Gastroesophageal sphincter (tissue), 4 donors: ENCODE measurements at regions not wholly inside any gene's neighbourhood (a gene's known extent, or its start where the extent isn't known, plus 50 kb on each side); places are given as distances from the start of the nearest gene placed in this dataset.

Experiments
- ATAC-seq: fragments of 150-250 bp; one replicate; pipeline ENCODE4 v1.9.1; 2016; ENCODE audit warnings: mild to moderate bottlenecking, moderate library complexity
- H3K27ac ChIP-seq, 4 donors: fragments of 200-600 bp; sonication (generic) in 3 of 4; 1 replicate in 3 of 4; 2 replicates in 1 of 4; pipeline ENCODE4 v1.5.1; 2016 to 2019
- H3K27me3 ChIP-seq: fragments of 200-600 bp; sonication (generic); one replicate; pipeline ENCODE4 v1.5.1; 2019
- H3K36me3 ChIP-seq, 2 donors: fragments of 200-600 bp; sonication (generic); one replicate each; pipeline ENCODE4 v1.5.1; 2019; ENCODE audit warnings: control low read depth in 1 of 2
- H3K4me1 ChIP-seq, 3 donors: fragments of 200-600 bp; sonication (generic); 1 replicate in 2 of 3; 2 replicates in 1 of 3; pipeline ENCODE4 v1.5.1; 2016 to 2019; ENCODE audit warnings: control low read depth in 2 of 3
- H3K4me3 ChIP-seq, 2 donors: fragments of 200-600 bp; sonication (generic); one replicate each; pipeline ENCODE4 v1.5.1; 2019; ENCODE audit warnings: mild to moderate bottlenecking in 1 of 2, moderate library complexity in 1 of 2
- H3K9me3 ChIP-seq, 3 donors: fragments of 200-600 bp; sonication (generic); one replicate each; pipeline ENCODE4 v1.5.1; 2017 to 2019; ENCODE audit warnings: control low read depth in 2 of 3
- CTCF ChIP-seq, 4 experiments: fragments of 200-600 bp in 2 of 4; fragments of 450-650 bp in 2 of 4; sonication (generic) in 1 of 4; IDR thresholded peaks; one replicate each; pipeline ENCODE4 v1.5.1; 2017 to 2019; ENCODE audit warnings: antibody characterized with exemption in 4 of 4, mild to moderate bottlenecking in 2 of 4, moderate library complexity in 2 of 4
- EP300 ChIP-seq: sonication (generic); formaldehyde crosslinking; IDR thresholded peaks from one replicate; pipeline ENCODE4 v1.6.1; 2017; ENCODE audit warnings: antibody characterized with exemption, mild to moderate bottlenecking
- POLR2A ChIP-seq, 2 donors: fragments of 450-650 bp; IDR thresholded peaks; one replicate each; pipeline ENCODE4 v1.6.1; 2017; ENCODE audit warnings: antibody characterized with exemption in 2 of 2, mild to moderate bottlenecking in 2 of 2, moderate library complexity in 1 of 2
- POLR2AphosphoS5 ChIP-seq: sonication (generic); formaldehyde crosslinking; IDR thresholded peaks from one replicate; pipeline ENCODE4 v1.6.1; 2017; ENCODE audit warnings: antibody characterized with exemption
- WGBS, 2 donors: methylation state at CpG; one replicate each; pipeline ENCODE4 v1.1.5; 2018; ENCODE audit warnings: low coverage in 1 of 2; 5-methylcytosine and 5-hydroxymethylcytosine counted together

GRCh38 chr5:34533582-34534522 lies 122.3 kb upstream of the RAI14 start:
- Histone ChIP-seq H3K4me3 (no peak overlapping the region), H3K36me3 (no peaks in the 10 kb centered on the region), H3K27ac (peak overlapping the region in 3 of 4 donors; percentile 18 to 59 (median 32)), H3K4me1 (peaks cover 0 to 30% (median 9%) of the 10 kb centered on the region in 3 donors), H3K27me3 (no peaks in the 10 kb centered on the region), H3K9me3 (no peaks in the 10 kb centered on the region)
- 64 to 67% methylated on average over 3 to 4 of the region's 4 CpGs for WGBS, 2 donors
- ATAC-seq, result no peak
- TF ChIP-seq EP300 (no peak), CTCF (IDR thresholded peaks at IDR 0.05) (no peak), POLR2AphosphoS5 (no peak)

- H3K27ac ChIP-seq, result peak overlapping the region in 3 of 4 donors; percentile 18 to 59 (median 32)
- no peak overlapping the region for H3K4me3 ChIP-seq
- TF ChIP-seq EP300 (no peak), CTCF (IDR thresholded peaks at IDR 0.05) (no peak), POLR2AphosphoS5 (no peak), POLR2A (IDR thresholded peaks at IDR 0.05) (no peak)
- H3K27me3 ChIP-seq, result no peaks in the 10 kb centered on the region
- no peak for ATAC-seq
- no peaks in the 10 kb centered on the region for H3K36me3 ChIP-seq
- WGBS, 2 donors, result 23 to 64% methylated on average over 2 to 3 of the region's 4 CpGs
- H3K9me3 ChIP-seq, result no peaks in the 10 kb centered on the region
- peaks cover 0 to 23% (median 9%) of the 10 kb centered on the region in 3 donors for H3K4me1 ChIP-seq
Observed at GRCh38 chr5:34534523-34535103, 121.5 kb upstream of the RAI14 start.

- no peaks in the 10 kb centered on the region for H3K36me3 ChIP-seq
- no peak overlapping the region for H3K4me3 ChIP-seq
- no peaks in the 10 kb centered on the region for H3K27me3 ChIP-seq
- 11 to 42% methylated on average over 1 of the region's 1 CpG for WGBS, 2 donors
- peak overlapping the region in 2 of 4 donors; percentile 23 to 59 for H3K27ac ChIP-seq
- no peak for ATAC-seq
- no peak for TF ChIP-seq EP300
- no peak for TF ChIP-seq POLR2AphosphoS5
- no peak for TF ChIP-seq CTCF (IDR thresholded peaks at IDR 0.05)
- no peak for TF ChIP-seq POLR2A (IDR thresholded peaks at IDR 0.05)
- no peaks in the 10 kb centered on the region for H3K9me3 ChIP-seq
- H3K4me1 ChIP-seq, result peaks cover 0 to 15% (median 9%) of the 10 kb centered on the region in 3 donors
Observed at GRCh38 chr5:34535433-34535832, 120.7 kb upstream of the RAI14 start.

GRCh38 chr5:34535944-34536623 lies 120.0 kb upstream of the RAI14 start:
- Histone ChIP-seq H3K27ac (peak overlapping the region in 1 of 4 donors; percentile 59), H3K36me3 (no peaks in the 10 kb centered on the region), H3K9me3 (no peaks in the 10 kb centered on the region), H3K4me1 (peaks cover 0 to 13% (median 9%) of the 10 kb centered on the region in 3 donors), H3K4me3 (no peak overlapping the region), H3K27me3 (no peaks in the 10 kb centered on the region)
- no peak for TF ChIP-seq POLR2A (IDR thresholded peaks at IDR 0.05)
- no peak for TF ChIP-seq EP300
- TF ChIP-seq POLR2AphosphoS5, result no peak
- TF ChIP-seq CTCF (IDR thresholded peaks at IDR 0.05), result no peak
- ATAC-seq, result no peak
- 51 to 61% methylated on average over 2 of the region's 2 CpGs for WGBS, 2 donors
